ENCODE measurements at regions not wholly inside any gene's neighbourhood (a gene's known extent, or its start where the extent isn't known, plus 50 kb on each side); places are given as distances from the start of the nearest gene placed in this dataset.

DNA sequence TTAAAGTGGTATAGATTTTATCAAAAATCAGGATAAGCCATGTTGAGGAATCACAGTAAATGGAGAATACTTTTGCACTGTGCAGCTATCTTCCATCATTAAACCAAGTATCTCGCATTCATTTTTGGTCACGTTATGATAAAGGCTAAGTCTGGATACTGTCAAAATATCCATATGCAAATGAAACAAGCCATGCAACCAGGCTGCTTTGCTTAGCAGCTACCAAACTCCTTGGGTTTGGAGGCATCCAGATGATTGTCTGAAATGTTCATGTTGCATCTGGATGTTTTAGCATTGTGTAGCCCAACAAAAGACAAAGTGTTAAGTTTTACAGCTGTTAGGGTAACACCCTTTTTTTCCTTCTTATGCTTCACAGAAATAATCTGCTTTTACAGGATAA lies 322.9 kb upstream of the MDFIC2 start:
- DNase-seq, result no peak
- Histone ChIP-seq H3K27ac (no peak overlapping the region), H3K4me3 (no peak overlapping the region), H3K4me1 (no peaks in the 10 kb centered on the region), H3K27me3 (no peaks in the 10 kb centered on the region), H3K9me3 (no peaks in the 10 kb centered on the region), H3K36me3 (no peaks in the 10 kb centered on the region)
- in situ Hi-C loops (cut with MboI; ENCODE audit: low sequenced_read_pairs in 4 of 4), result no loop called here
- intact Hi-C loops (cut with DNase I; ENCODE audit: low total_unique reads), result no loop called here
- ATAC-seq, result no peak
- no peak for TF ChIP-seq POLR2A (IDR thresholded peaks at IDR 0.05)
- TF ChIP-seq, protein P1, sequence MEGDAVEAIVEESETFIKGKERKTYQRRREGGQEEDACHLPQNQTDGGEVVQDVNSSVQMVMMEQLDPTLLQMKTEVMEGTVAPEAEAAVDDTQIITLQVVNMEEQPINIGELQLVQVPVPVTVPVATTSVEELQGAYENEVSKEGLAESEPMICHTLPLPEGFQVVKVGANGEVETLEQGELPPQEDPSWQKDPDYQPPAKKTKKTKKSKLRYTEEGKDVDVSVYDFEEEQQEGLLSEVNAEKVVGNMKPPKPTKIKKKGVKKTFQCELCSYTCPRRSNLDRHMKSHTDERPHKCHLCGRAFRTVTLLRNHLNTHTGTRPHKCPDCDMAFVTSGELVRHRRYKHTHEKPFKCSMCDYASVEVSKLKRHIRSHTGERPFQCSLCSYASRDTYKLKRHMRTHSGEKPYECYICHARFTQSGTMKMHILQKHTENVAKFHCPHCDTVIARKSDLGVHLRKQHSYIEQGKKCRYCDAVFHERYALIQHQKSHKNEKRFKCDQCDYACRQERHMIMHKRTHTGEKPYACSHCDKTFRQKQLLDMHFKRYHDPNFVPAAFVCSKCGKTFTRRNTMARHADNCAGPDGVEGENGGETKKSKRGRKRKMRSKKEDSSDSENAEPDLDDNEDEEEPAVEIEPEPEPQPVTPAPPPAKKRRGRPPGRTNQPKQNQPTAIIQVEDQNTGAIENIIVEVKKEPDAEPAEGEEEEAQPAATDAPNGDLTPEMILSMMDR (IDR thresholded peaks at IDR 0.05 in 4 of 5, conservative IDR thresholded peaks at IDR 0.05 in 1 of 5), result no peak

DNA sequence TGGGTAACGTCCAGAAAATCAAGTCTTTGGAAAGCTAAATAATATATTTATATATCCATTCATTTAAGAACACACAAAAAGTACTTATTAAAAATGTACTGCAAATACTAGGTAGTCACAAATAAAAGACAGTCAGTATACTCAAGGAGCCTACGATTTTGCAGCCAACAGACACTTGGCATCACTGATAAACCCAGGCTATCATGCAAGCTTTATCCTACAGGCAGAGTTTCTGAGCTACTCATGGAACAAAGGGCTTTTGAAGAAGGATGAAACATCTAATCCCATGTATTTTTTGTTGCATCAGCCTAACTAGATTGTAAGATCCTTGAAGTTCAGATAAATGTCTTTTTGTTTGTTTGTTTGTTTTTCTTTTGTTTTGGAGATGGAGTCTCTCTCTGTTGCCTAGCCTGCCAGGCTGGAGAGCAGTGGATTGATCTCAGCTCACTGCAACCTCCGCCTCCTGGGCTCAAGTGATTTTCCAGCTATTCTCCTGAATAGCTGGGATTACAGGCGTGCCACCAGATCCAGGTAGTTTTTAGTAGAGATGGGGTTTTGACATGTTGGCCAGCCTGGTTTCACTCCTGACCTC lies 319.4 kb upstream of the MDFIC2 start:
- H3K9me3 ChIP-seq, result no peaks in the 10 kb centered on the region

DNA sequence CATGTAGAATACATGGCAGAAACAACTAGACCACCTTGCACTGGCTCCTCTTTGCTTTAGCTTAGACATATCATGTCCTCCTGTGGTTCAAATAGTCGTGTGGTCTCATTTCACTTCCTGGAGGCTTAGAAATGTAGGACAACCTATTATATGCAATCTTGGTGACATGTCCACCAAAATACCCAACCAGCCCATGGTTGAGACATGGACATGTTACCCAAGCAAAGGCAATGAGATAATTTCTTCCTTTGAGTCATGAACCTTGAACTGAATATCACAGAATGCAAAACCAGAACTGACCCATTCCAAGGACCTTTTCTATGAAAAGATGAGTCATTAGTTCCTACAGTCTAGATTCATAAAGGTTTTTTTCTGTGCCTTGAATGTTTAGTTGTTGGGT lies 309.0 kb upstream of the MDFIC2 start:
- DNase-seq (no peak), ATAC-seq (no peak)
- no peaks in the 10 kb centered on the region for H3K9me3 ChIP-seq
- intact Hi-C loops (cut with DNase I; ENCODE audit: low total_unique reads) (no loop called here), in situ Hi-C loops (cut with MboI; ENCODE audit: low sequenced_read_pairs in 4 of 4) (no loop called here)
- H3K36me3 ChIP-seq, result no peaks in the 10 kb centered on the region
- no peak overlapping the region for H3K4me3 ChIP-seq
- TF ChIP-seq POLR2A (IDR thresholded peaks at IDR 0.05), result no peak
- TF ChIP-seq, protein P1 (IDR thresholded peaks at IDR 0.05 in 4 of 5, conservative IDR thresholded peaks at IDR 0.05 in 1 of 5), result no peak
- no peak overlapping the region for H3K27ac ChIP-seq
- H3K27me3 ChIP-seq, result no peaks in the 10 kb centered on the region
- H3K4me1 ChIP-seq, result no peaks in the 10 kb centered on the region

More for the DNA sequence above, 319.4 kb upstream of the MDFIC2 start:
- no peaks in the 10 kb centered on the region for H3K4me1 ChIP-seq
- no peak overlapping the region for H3K27ac ChIP-seq
- no peaks in the 10 kb centered on the region for H3K27me3 ChIP-seq
- in situ Hi-C loops (cut with MboI; ENCODE audit: low sequenced_read_pairs in 4 of 4) (no loop called here), intact Hi-C loops (cut with DNase I; ENCODE audit: low total_unique reads) (no loop called here)
- ATAC-seq (no peak), DNase-seq (no peak)
- no peak overlapping the region for H3K4me3 ChIP-seq
- no peak for TF ChIP-seq POLR2A (IDR thresholded peaks at IDR 0.05)
- TF ChIP-seq, protein P1 (IDR thresholded peaks at IDR 0.05 in 4 of 5, conservative IDR thresholded peaks at IDR 0.05 in 1 of 5), result no peak
- H3K36me3 ChIP-seq, result no peaks in the 10 kb centered on the region

DNA sequence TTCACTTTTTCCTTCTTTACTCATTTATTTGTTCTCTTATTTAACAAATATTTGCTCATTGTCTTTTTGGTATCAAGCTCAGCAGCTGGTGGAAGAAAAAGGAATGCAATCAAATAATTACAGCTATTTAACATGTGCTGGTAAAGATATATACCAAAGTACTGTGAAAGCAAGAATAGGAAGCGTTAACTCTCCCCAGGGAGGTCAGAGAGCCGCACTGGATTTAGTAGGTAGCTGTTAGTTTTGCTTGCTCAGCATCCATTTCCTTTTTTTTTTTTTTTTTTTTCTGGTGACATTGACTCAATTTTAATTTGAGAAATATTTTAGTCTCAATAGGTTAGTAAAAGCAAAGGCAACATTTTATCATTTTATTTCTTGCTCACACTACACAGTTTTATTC lies 308.5 kb upstream of the MDFIC2 start:
- Histone ChIP-seq H3K27ac (no peak overlapping the region), H3K4me1 (no peaks in the 10 kb centered on the region), H3K36me3 (no peaks in the 10 kb centered on the region), H3K4me3 (no peak overlapping the region), H3K9me3 (no peaks in the 10 kb centered on the region), H3K27me3 (no peaks in the 10 kb centered on the region)
- no peak for ATAC-seq
- in situ Hi-C loops (cut with MboI; ENCODE audit: low sequenced_read_pairs in 4 of 4), result no loop called here
- intact Hi-C loops (cut with DNase I; ENCODE audit: low total_unique reads), result no loop called here
- no peak for TF ChIP-seq POLR2A (IDR thresholded peaks at IDR 0.05)
- TF ChIP-seq, protein P1 (IDR thresholded peaks at IDR 0.05 in 4 of 5, conservative IDR thresholded peaks at IDR 0.05 in 1 of 5), result no peak
- no peak for DNase-seq

DNA sequence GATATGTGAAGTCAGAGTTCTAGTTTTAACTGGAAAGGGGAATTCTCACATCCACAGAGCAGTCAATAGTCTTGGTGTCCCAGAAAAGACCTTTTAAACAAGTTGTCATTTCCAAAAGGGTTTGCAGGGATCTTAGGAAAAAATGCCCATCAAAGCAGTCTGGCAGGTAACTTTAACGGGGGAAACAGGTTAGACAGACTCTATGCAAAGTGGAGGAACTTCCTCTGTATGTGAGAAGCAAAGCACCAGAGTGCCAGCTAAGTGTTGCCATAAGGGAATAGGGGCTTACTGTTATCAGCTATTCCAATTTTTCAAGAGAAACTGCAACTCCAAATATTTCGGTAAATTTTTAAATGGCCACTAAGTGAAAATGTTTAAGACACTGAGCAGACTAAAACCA lies 307.9 kb upstream of the MDFIC2 start:
- DNase-seq, result no peak
- TF ChIP-seq, protein P1 (IDR thresholded peaks at IDR 0.05 in 4 of 5, conservative IDR thresholded peaks at IDR 0.05 in 1 of 5), result no peak
- no peak for TF ChIP-seq POLR2A (IDR thresholded peaks at IDR 0.05)
- in situ Hi-C loops (cut with MboI; ENCODE audit: low sequenced_read_pairs in 4 of 4) (no loop called here), intact Hi-C loops (cut with DNase I; ENCODE audit: low total_unique reads) (no loop called here)
- no peaks in the 10 kb centered on the region for H3K4me1 ChIP-seq
- H3K36me3 ChIP-seq, result no peaks in the 10 kb centered on the region
- H3K27me3 ChIP-seq, result no peaks in the 10 kb centered on the region
- H3K9me3 ChIP-seq, result no peaks in the 10 kb centered on the region
- no peak overlapping the region for H3K4me3 ChIP-seq
- ATAC-seq, result no peak
- H3K27ac ChIP-seq, result no peak overlapping the region

All from gastrocnemius medialis (tissue), 4 donors.